SK-N-SH treated with all-trans-retinoic acid at 6 μM for 48 hours (cell line): ENCODE measurements at regions not wholly inside any gene's neighbourhood (a gene's known extent, or its start where the extent isn't known, plus 50 kb on each side); places are given as distances from the start of the nearest gene placed in this dataset.

Experiments used
- ATAC-seq: fragments of 200-7000 bp; cut with Tn5 transposase; 3 replicates; pipeline ENCODE4 v1.9.1; 2020; ENCODE audit warnings: mild to moderate bottlenecking, moderate library complexity
- ARNTL ChIP-seq: fragments of 450-650 bp; formaldehyde crosslinking; IDR thresholded peaks from 2 replicates; pipeline ENCODE4 v1.5.0; 2020; ENCODE audit warnings: low read depth, mild to moderate bottlenecking, moderate library complexity, borderline replicate concordance
- BACH2 ChIP-seq: fragments of 250-450 bp; sonication (Bioruptor Pico); IDR thresholded peaks from 2 replicates; pipeline ENCODE4 v1.9.0; 2021; ENCODE audit warnings: mild to moderate bottlenecking, borderline replicate concordance
- CSDC2 ChIP-seq: fragments of 250-450 bp; sonication (Bioruptor Pico); IDR thresholded peaks from 2 replicates; pipeline ENCODE4 v1.5.0; 2020; ENCODE audit warnings: mild to moderate bottlenecking, moderate library complexity
- ESRRG ChIP-seq: fragments of 250-450 bp; sonication (Bioruptor Pico); IDR thresholded peaks from 2 replicates; pipeline ENCODE4 v1.6.1; 2021; ENCODE audit warnings: mild to moderate bottlenecking
- GLIS3 ChIP-seq: fragments of 250-450 bp; sonication (Bioruptor Pico); IDR thresholded peaks from 2 replicates; pipeline ENCODE4 v1.5.0; 2020; ENCODE audit warnings: mild to moderate bottlenecking, moderate library complexity
- ISL1 ChIP-seq: fragments of 250-450 bp; sonication (Bioruptor Pico); IDR thresholded peaks from 2 replicates; pipeline ENCODE4 v2.1.2; 2022; ENCODE audit warnings: mild to moderate bottlenecking, moderate library complexity
- OSR1 ChIP-seq: fragments of 250-450 bp; sonication (Bioruptor Pico); IDR thresholded peaks from 2 replicates; pipeline ENCODE4 v1.8.0; 2022; ENCODE audit warnings: moderate library complexity, mild to moderate bottlenecking, inconsistent platforms
- POU6F1 ChIP-seq: fragments of 250-450 bp; sonication (Bioruptor Pico); IDR thresholded peaks from 2 replicates; pipeline ENCODE4 v1.8.0; 2021; ENCODE audit warnings: low read depth, mild to moderate bottlenecking, moderate library complexity, borderline replicate concordance
- PPARA ChIP-seq: fragments of 250-450 bp; sonication (Bioruptor Pico); IDR thresholded peaks from 2 replicates; pipeline ENCODE4 v1.5.0; 2020; ENCODE audit warnings: mild to moderate bottlenecking, borderline replicate concordance
- RARB ChIP-seq: fragments of 250-450 bp; sonication (Bioruptor Pico); IDR thresholded peaks from 2 replicates; pipeline ENCODE4 v1.8.0; 2021; ENCODE audit warnings: mild to moderate bottlenecking, moderate library complexity
- SNAI2 ChIP-seq: fragments of 250-450 bp; sonication (Bioruptor Pico); IDR thresholded peaks from 2 replicates; pipeline ENCODE4 v1.5.0; 2020; ENCODE audit warnings: mild to moderate bottlenecking, moderate library complexity
- TCF4 ChIP-seq: fragments of 250-450 bp; sonication (Bioruptor Pico); IDR thresholded peaks from 2 replicates; pipeline ENCODE4 v1.8.0; 2021; ENCODE audit warnings: mild to moderate bottlenecking, moderate library complexity, borderline replicate concordance
- TOX ChIP-seq: fragments of 250-450 bp; sonication (Bioruptor Pico); IDR thresholded peaks from 2 replicates; pipeline ENCODE4 v1.8.0; 2021; ENCODE audit warnings: mild to moderate bottlenecking, moderate library complexity, borderline replicate concordance
- TSHZ2 ChIP-seq: fragments of 250-450 bp; sonication (Bioruptor Pico); IDR thresholded peaks from 2 replicates; pipeline ENCODE4 v1.5.0; 2020; ENCODE audit warnings: mild to moderate bottlenecking, moderate library complexity
- ZC3H10 ChIP-seq: fragments of 250-450 bp; sonication (Bioruptor Pico); IDR thresholded peaks from 2 replicates; pipeline ENCODE4 v1.5.1; 2021; ENCODE audit warnings: mild to moderate bottlenecking, moderate library complexity
- ZFP3 ChIP-seq: fragments of 250-450 bp; sonication (Bioruptor Pico); IDR thresholded peaks from 2 replicates; pipeline ENCODE4 v1.5.0; 2020; ENCODE audit warnings: mild to moderate bottlenecking, moderate library complexity
- ZNF565 ChIP-seq: fragments of 450-650 bp; formaldehyde crosslinking; conservative IDR thresholded peaks from 2 replicates; pipeline ENCODE4 v1.5.0; 2020; ENCODE audit warnings: low read depth, mild to moderate bottlenecking, moderate library complexity
- ZNF70 ChIP-seq: fragments of 450-650 bp; formaldehyde crosslinking; IDR thresholded peaks from 2 replicates; pipeline ENCODE4 v1.5.0; 2020; ENCODE audit warnings: mild to moderate bottlenecking, moderate library complexity
- ZNF8 ChIP-seq: fragments of 450-650 bp; formaldehyde crosslinking; IDR thresholded peaks from 2 replicates; pipeline ENCODE4 v1.5.0; 2020; ENCODE audit warnings: mild to moderate bottlenecking, moderate library complexity
- TF ChIP-seq, protein P1 (sequence below): fragments of 250-450 bp; sonication (Bioruptor Pico); IDR thresholded peaks from 2 replicates; pipeline ENCODE4 v1.8.0; 2020; ENCODE audit warnings: mild to moderate bottlenecking, moderate library complexity, borderline replicate concordance
- TF ChIP-seq, protein P2 (sequence below): fragments of 250-450 bp; sonication (Bioruptor Pico); IDR thresholded peaks from 2 replicates; pipeline ENCODE4 v1.5.1; 2021; ENCODE audit warnings: mild to moderate bottlenecking, moderate library complexity

GRCh38 chr6:119818876-119819275 lies 469.3 kb upstream of the MAN1A1 start:
- TF ChIP-seq, protein P1, sequence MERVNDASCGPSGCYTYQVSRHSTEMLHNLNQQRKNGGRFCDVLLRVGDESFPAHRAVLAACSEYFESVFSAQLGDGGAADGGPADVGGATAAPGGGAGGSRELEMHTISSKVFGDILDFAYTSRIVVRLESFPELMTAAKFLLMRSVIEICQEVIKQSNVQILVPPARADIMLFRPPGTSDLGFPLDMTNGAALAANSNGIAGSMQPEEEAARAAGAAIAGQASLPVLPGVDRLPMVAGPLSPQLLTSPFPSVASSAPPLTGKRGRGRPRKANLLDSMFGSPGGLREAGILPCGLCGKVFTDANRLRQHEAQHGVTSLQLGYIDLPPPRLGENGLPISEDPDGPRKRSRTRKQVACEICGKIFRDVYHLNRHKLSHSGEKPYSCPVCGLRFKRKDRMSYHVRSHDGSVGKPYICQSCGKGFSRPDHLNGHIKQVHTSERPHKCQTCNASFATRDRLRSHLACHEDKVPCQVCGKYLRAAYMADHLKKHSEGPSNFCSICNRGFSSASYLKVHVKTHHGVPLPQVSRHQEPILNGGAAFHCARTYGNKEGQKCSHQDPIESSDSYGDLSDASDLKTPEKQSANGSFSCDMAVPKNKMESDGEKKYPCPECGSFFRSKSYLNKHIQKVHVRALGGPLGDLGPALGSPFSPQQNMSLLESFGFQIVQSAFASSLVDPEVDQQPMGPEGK (CRISPR knock-in tag) = no peak
- TF ChIP-seq ARNTL (no peak), TOX (no peak), ZNF70 (no peak), SNAI2 (CRISPR knock-in tag) (no peak), ISL1 (CRISPR knock-in tag) (no peak), POU6F1 (CRISPR knock-in tag) (no peak), ZC3H10 (CRISPR knock-in tag) (no peak)
- ATAC-seq = no peak

- TF ChIP-seq ZNF565 (CRISPR knock-in tag) (no peak), ESRRG (CRISPR knock-in tag) (no peak), CSDC2 (CRISPR knock-in tag) (no peak), ZFP3 (CRISPR knock-in tag) (no peak), TSHZ2 (CRISPR knock-in tag) (no peak), GLIS3 (CRISPR knock-in tag) (no peak), PPARA (no peak), ZC3H10 (CRISPR knock-in tag) (no peak), RARB (CRISPR knock-in tag) (no peak), SNAI2 (CRISPR knock-in tag) (no peak), BACH2 (CRISPR knock-in tag) (no peak), TCF4 (CRISPR knock-in tag) (no peak), TOX (no peak), ZNF8 (CRISPR knock-in tag) (no peak)
- TF ChIP-seq, all 23 proteins: peak for 0
- ATAC-seq = no peak
Measured at GRCh38 chr6:119814609-119815400, 465.2 kb upstream of the MAN1A1 start.

- no peak for ATAC-seq
- TF ChIP-seq, protein P1 (CRISPR knock-in tag) = no peak
Measured at GRCh38 chr6:119802464-119802863, 452.9 kb upstream of the MAN1A1 start.

DNA sequence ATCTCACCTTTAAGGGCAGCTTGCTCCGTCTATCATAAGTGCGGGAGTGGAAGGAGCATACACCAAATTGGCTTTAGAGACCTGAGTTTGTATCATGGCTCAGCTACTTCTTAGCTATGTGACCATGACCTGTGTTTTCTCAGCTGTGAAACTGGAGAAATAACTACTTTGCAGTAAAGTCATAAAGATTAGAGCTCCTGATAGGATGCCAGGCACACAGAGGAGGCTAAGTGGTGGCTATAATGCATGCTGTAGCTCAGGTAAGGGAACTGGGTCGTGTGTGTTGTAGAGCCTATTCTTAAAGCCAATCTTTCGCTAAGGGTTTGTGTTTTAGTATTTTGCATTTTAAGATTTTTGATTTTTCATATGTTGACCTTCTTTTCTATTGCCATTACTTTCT lies 451.5 kb upstream of the MAN1A1 start:
- ATAC-seq = no peak
- TF ChIP-seq OSR1 (CRISPR knock-in tag) = no peak
- TF ChIP-seq CSDC2 (CRISPR knock-in tag) = no peak
- no peak for TF ChIP-seq TSHZ2 (CRISPR knock-in tag)
- no peak for TF ChIP-seq BACH2 (CRISPR knock-in tag)
- TF ChIP-seq GLIS3 (CRISPR knock-in tag) = no peak
- TF ChIP-seq ZNF565 (CRISPR knock-in tag) = no peak
- no peak for TF ChIP-seq ARNTL
- TF ChIP-seq, protein P2, sequence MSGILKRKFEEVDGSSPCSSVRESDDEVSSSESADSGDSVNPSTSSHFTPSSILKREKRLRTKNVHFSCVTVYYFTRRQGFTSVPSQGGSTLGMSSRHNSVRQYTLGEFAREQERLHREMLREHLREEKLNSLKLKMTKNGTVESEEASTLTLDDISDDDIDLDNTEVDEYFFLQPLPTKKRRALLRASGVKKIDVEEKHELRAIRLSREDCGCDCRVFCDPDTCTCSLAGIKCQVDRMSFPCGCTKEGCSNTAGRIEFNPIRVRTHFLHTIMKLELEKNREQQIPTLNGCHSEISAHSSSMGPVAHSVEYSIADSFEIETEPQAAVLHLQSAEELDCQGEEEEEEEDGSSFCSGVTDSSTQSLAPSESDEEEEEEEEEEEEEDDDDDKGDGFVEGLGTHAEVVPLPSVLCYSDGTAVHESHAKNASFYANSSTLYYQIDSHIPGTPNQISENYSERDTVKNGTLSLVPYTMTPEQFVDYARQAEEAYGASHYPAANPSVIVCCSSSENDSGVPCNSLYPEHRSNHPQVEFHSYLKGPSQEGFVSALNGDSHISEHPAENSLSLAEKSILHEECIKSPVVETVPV (CRISPR knock-in tag) = no peak
- no peak for TF ChIP-seq ZNF8 (CRISPR knock-in tag)
- TF ChIP-seq POU6F1 (CRISPR knock-in tag) = no peak
